Neural progenitor cell (in vitro differentiated cells): ENCODE measurements at regions not wholly inside any gene's neighbourhood (a gene's known extent, or its start where the extent isn't known, plus 50 kb on each side); places are given as distances from the start of the nearest gene placed in this dataset.

Experiments used
- DNase-seq: peaks from one replicate; pipeline ENCODE4 v3.0.0-alpha.2; 2016; ENCODE audit warnings: low spot score
- H2AFZ ChIP-seq: fragments of 200-600 bp; sonication (generic); replicated peaks from 2 replicates; pipeline ENCODE4 v1.6.1; 2016; ENCODE audit warnings: antibody characterized with exemption
- H3F3A ChIP-seq: fragments of 200-600 bp; sonication (generic); 2 replicates; pipeline ENCODE4 v1.6.1; 2016; ENCODE audit warnings: antibody characterized with exemption, low read depth
- H3K27ac ChIP-seq: fragments of 200-600 bp; sonication (generic); 2 replicates; pipeline ENCODE4 v1.5.1; 2016; ENCODE audit warnings: mild to moderate bottlenecking
- H3K27me3 ChIP-seq: fragments of 200-600 bp; sonication (generic); 2 replicates; pipeline ENCODE4 v1.6.1; 2016; ENCODE audit warnings: mild to moderate bottlenecking, moderate library complexity
- H3K36me3 ChIP-seq: fragments of 200-600 bp; sonication (generic); 2 replicates; pipeline ENCODE4 v1.5.1; 2016
- H3K4me1 ChIP-seq: fragments of 200-600 bp; sonication (generic); 2 replicates; pipeline ENCODE4 v1.6.1; 2016; ENCODE audit warnings: mixed run types
- H3K4me2 ChIP-seq: fragments of 200-600 bp; sonication (generic); 2 replicates; pipeline ENCODE4 v1.6.1; 2016
- H3K4me3 ChIP-seq: fragments of 200-600 bp; sonication (generic); 2 replicates; pipeline ENCODE4 v1.5.1; 2016
- H3K79me2 ChIP-seq: fragments of 200-600 bp; sonication (generic); 2 replicates; pipeline ENCODE4 v1.6.1; 2016; ENCODE audit warnings: low read depth
- H3K9ac ChIP-seq: fragments of 200-600 bp; sonication (generic); 2 replicates; pipeline ENCODE4 v1.6.1; 2016
- H3K9me3 ChIP-seq: fragments of 200-600 bp; sonication (generic); 2 replicates; pipeline ENCODE4 v1.5.1; 2016; ENCODE audit warnings: low read depth
- H4K20me1 ChIP-seq: fragments of 200-600 bp; sonication (generic); 2 replicates; pipeline ENCODE4 v1.6.1; 2016; ENCODE audit warnings: low read depth
- H3K27ac Mint-ChIP-seq: 3 replicates; pipeline ENCODE4 v1.8.0; 2021; ENCODE audit warnings: mixed read lengths
- H3K27me3 Mint-ChIP-seq: 2 replicates; pipeline ENCODE4 v1.8.0; 2022; ENCODE audit warnings: low read depth, mild to moderate bottlenecking, inconsistent platforms, moderate library complexity, mixed read lengths; ENCODE audit not compliant: insufficient read depth
- H3K36me3 Mint-ChIP-seq: 3 replicates; pipeline ENCODE4 v1.8.0; 2021; ENCODE audit warnings: mixed read lengths
- H3K4me1 Mint-ChIP-seq: 3 replicates; pipeline ENCODE4 v1.8.0; 2021; ENCODE audit warnings: mixed read lengths
- H3K4me3 Mint-ChIP-seq: 3 replicates; pipeline ENCODE4 v1.8.0; 2021; ENCODE audit warnings: mild to moderate bottlenecking, moderate library complexity, mixed read lengths
- H3K9me3 Mint-ChIP-seq: 3 replicates; pipeline ENCODE4 v1.8.0; 2020; ENCODE audit warnings: mixed read lengths
- EZH2 ChIP-seq: fragments of 200-600 bp; sonication (generic); IDR thresholded peaks from 2 replicates; pipeline ENCODE4 v1.6.1; 2017; ENCODE audit warnings: antibody characterized with exemption, mild to moderate bottlenecking, moderate library complexity
- EZH2phosphoT487 ChIP-seq: fragments of 200-600 bp; sonication (generic); IDR thresholded peaks from 2 replicates; pipeline ENCODE4 v1.6.1; 2017; ENCODE audit warnings: antibody characterized with exemption
- TF ChIP-seq, protein P1 (sequence below): fragments of 200-600 bp; sonication (generic); IDR thresholded peaks from 2 replicates; pipeline ENCODE4 v1.5.1; 2017; ENCODE audit warnings: antibody characterized with exemption, mild to moderate bottlenecking

DNA sequence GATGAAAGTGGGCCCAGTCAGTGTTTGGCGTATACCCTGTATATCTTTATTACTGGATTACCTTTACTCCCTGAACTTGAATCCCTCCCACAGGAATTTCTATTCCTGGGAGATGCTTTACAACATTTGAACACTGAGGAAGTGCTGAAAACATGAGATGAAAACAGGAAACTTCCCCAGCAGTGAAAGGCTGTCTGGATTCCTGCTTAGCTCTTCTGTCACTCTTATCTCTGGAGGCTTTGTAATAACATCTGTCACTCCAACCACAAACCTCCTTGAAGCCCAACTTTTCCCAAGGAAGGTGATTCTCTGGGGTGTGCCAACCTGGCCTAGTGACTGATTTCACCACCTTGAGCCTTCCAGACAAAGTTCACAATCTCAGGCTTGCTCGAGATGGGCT is 264.5 kb upstream of the BMP2 start:
- H3K27ac Mint-ChIP-seq = no peak overlapping the region
- no peak overlapping the region for H3K9ac ChIP-seq
- H3K36me3 ChIP-seq = no peaks in the 10 kb centered on the region
- H3K4me3 Mint-ChIP-seq = no peak overlapping the region
- H3K36me3 Mint-ChIP-seq = no peaks in the 10 kb centered on the region
- TF ChIP-seq EZH2 (no peak), EZH2phosphoT487 (no peak)
- TF ChIP-seq, protein P1, sequence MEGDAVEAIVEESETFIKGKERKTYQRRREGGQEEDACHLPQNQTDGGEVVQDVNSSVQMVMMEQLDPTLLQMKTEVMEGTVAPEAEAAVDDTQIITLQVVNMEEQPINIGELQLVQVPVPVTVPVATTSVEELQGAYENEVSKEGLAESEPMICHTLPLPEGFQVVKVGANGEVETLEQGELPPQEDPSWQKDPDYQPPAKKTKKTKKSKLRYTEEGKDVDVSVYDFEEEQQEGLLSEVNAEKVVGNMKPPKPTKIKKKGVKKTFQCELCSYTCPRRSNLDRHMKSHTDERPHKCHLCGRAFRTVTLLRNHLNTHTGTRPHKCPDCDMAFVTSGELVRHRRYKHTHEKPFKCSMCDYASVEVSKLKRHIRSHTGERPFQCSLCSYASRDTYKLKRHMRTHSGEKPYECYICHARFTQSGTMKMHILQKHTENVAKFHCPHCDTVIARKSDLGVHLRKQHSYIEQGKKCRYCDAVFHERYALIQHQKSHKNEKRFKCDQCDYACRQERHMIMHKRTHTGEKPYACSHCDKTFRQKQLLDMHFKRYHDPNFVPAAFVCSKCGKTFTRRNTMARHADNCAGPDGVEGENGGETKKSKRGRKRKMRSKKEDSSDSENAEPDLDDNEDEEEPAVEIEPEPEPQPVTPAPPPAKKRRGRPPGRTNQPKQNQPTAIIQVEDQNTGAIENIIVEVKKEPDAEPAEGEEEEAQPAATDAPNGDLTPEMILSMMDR = no peak
- H2AFZ ChIP-seq = no peak overlapping the region
- H3K27me3 Mint-ChIP-seq = peaks cover 2% of the 10 kb centered on the region
- peaks cover 7% of the 10 kb centered on the region for H3K9me3 Mint-ChIP-seq
- H4K20me1 ChIP-seq = no peaks in the 10 kb centered on the region
- no peaks in the 10 kb centered on the region for H3K4me1 ChIP-seq
- no peaks in the 10 kb centered on the region for H3K79me2 ChIP-seq
- peaks cover 8% of the 10 kb centered on the region for H3K4me1 Mint-ChIP-seq
- H3F3A ChIP-seq = no peaks in the 10 kb centered on the region
- no peaks in the 10 kb centered on the region for H3K27me3 ChIP-seq
- no peak overlapping the region for H3K27ac ChIP-seq
- H3K4me2 ChIP-seq = no peak overlapping the region
- no peaks in the 10 kb centered on the region for H3K9me3 ChIP-seq
- H3K4me3 ChIP-seq = no peak overlapping the region
- no peak for DNase-seq

DNA sequence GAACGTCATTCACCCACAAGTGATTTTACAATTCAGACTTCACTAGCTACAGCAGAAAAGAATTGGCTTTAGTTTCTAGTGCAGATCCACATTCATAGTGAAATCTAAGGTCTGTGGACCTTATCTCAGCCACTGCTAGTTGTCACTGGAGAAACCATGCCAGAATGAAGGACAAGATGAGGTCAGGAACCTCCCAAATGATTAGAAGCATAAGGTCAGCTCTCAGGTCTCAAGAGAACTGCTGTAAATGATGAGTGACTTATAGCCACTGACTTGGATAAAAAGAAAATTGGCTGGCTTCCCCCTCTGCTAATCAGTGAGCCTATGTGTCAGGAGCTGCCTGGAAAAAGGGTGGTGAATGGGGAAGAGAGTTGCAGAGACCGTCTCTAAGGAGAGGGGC is 265.3 kb upstream of the BMP2 start:
- H3K4me3 Mint-ChIP-seq = no peak overlapping the region
- Histone ChIP-seq H3K27me3 (no peaks in the 10 kb centered on the region), H3K4me2 (no peak overlapping the region), H3K79me2 (no peaks in the 10 kb centered on the region), H3K4me3 (no peak overlapping the region), H2AFZ (no peak overlapping the region), H3F3A (no peaks in the 10 kb centered on the region), H3K9ac (no peak overlapping the region), H3K9me3 (no peaks in the 10 kb centered on the region), H3K36me3 (no peaks in the 10 kb centered on the region), H3K27ac (no peak overlapping the region), H4K20me1 (no peaks in the 10 kb centered on the region), H3K4me1 (no peaks in the 10 kb centered on the region)
- no peaks in the 10 kb centered on the region for H3K36me3 Mint-ChIP-seq
- no peak overlapping the region for H3K27ac Mint-ChIP-seq
- DNase-seq = no peak
- H3K4me1 Mint-ChIP-seq = peaks cover 8% of the 10 kb centered on the region
- TF ChIP-seq, protein P1 = no peak
- TF ChIP-seq EZH2phosphoT487 (no peak), EZH2 (no peak)
- peaks cover 7% of the 10 kb centered on the region for H3K9me3 Mint-ChIP-seq
- H3K27me3 Mint-ChIP-seq = peaks cover 2% of the 10 kb centered on the region

DNA sequence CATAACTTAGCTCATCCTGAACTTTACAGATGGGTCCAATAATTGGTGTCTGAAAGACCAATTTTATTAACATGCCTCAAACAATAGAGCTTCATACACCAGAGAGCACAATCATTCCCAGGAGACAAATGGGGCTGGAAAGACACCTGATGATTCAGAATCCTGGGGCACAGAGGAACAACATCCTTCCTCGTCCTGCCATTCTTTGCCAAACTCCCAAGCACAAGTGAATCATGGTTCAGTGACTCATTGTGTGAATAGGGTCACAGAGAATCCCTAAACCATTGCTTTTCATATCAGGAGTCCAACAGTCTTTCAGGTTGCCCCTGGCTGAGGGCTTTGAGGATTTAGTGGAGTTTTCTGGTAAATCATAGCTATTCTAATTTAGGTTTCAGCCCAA is 266.4 kb upstream of the BMP2 start:
- Histone ChIP-seq H3K9ac (no peak overlapping the region), H3K36me3 (no peaks in the 10 kb centered on the region), H3K27ac (no peak overlapping the region), H4K20me1 (no peaks in the 10 kb centered on the region), H3F3A (no peaks in the 10 kb centered on the region), H3K79me2 (no peaks in the 10 kb centered on the region), H3K4me3 (no peak overlapping the region), H3K9me3 (no peaks in the 10 kb centered on the region), H3K4me2 (no peak overlapping the region), H3K4me1 (no peaks in the 10 kb centered on the region), H2AFZ (no peak overlapping the region), H3K27me3 (no peaks in the 10 kb centered on the region)
- Mint-ChIP-seq H3K4me3 (no peak overlapping the region), H3K27ac (no peak overlapping the region), H3K9me3 (peaks cover 7% of the 10 kb centered on the region), H3K4me1 (peaks cover 8% of the 10 kb centered on the region), H3K27me3 (peaks cover 2% of the 10 kb centered on the region), H3K36me3 (no peaks in the 10 kb centered on the region)
- TF ChIP-seq, protein P1 = no peak
- TF ChIP-seq EZH2phosphoT487 = no peak
- no peak for TF ChIP-seq EZH2
- DNase-seq = no peak

DNA sequence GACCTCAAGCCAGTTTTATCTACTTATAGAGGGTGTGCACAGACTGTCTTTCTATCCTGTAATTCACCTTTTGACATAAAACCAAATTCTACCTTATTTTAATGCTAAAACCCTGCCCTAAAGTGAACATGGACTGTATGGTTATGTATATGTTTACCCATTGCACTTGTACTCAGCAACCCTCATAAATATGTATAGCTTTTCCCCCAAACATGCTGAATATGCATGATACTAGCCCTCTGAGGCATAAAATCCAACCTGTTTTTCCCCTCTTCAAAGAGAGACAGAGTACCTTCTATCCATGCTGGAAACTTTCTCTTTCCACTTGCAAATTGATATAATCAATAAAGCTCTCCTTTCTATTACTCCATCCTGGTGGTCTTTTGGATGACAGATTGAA is 267.9 kb upstream of the BMP2 start:
- peaks cover 8% of the 10 kb centered on the region for H3K4me1 Mint-ChIP-seq
- Histone ChIP-seq H3K9me3 (no peaks in the 10 kb centered on the region), H3F3A (no peaks in the 10 kb centered on the region), H3K4me3 (no peak overlapping the region), H3K36me3 (no peaks in the 10 kb centered on the region), H3K27ac (no peak overlapping the region), H3K4me1 (no peaks in the 10 kb centered on the region), H3K9ac (no peak overlapping the region), H3K27me3 (no peaks in the 10 kb centered on the region), H3K4me2 (no peak overlapping the region), H4K20me1 (no peaks in the 10 kb centered on the region), H3K79me2 (no peaks in the 10 kb centered on the region), H2AFZ (no peak overlapping the region)
- H3K36me3 Mint-ChIP-seq = no peaks in the 10 kb centered on the region
- TF ChIP-seq EZH2 = no peak
- TF ChIP-seq EZH2phosphoT487 = no peak
- TF ChIP-seq, protein P1 = no peak
- peaks cover 7% of the 10 kb centered on the region for H3K9me3 Mint-ChIP-seq
- H3K4me3 Mint-ChIP-seq = no peak overlapping the region
- no peak overlapping the region for H3K27ac Mint-ChIP-seq
- peaks cover 2% of the 10 kb centered on the region for H3K27me3 Mint-ChIP-seq
- DNase-seq = no peak
